ENCODE measurements at regions not wholly inside any gene's neighbourhood (a gene's known extent, or its start where the extent isn't known, plus 50 kb on each side); places are given as distances from the start of the nearest gene placed in this dataset.

DNA sequence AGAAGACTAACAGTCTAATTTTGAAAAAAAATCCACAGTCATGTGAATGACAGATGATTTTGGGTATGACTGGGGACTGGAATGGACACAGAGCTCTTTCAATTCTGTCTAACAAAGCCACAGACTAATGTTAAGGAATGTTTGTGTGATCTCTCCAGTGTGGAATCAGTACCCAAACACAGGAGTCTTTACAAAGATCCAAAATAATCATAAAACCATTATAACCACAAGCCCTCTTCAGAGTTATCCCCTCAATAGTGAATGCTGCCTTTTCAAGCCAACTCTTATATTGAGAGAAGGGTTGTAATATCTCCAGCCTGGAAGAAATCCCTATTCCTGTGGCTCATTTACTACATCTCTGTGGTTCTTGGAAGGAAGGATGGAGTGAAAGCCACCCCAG, 552.0 kb upstream of the CLINT1 start:
- H3K4me3 ChIP-seq (ENCODE audit: low read length), result no peak overlapping the region
- H3K27ac ChIP-seq (ENCODE audit: low read length), result no peak overlapping the region
- H3K9ac ChIP-seq (ENCODE audit: low read length), result no peak overlapping the region
- H3K27me3 ChIP-seq (ENCODE audit: control insufficient read depth, insufficient read depth, low read length), result no peaks in the 10 kb centered on the region
- H3K36me3 ChIP-seq (ENCODE audit: control insufficient read depth, low read depth, low read length), result no peaks in the 10 kb centered on the region
- no peaks in the 10 kb centered on the region for H3K9me3 ChIP-seq (ENCODE audit: control insufficient read depth, low read depth, low read length)
- H3K4me1 ChIP-seq (ENCODE audit: control insufficient read depth, low read depth, low read length), result no peaks in the 10 kb centered on the region

DNA sequence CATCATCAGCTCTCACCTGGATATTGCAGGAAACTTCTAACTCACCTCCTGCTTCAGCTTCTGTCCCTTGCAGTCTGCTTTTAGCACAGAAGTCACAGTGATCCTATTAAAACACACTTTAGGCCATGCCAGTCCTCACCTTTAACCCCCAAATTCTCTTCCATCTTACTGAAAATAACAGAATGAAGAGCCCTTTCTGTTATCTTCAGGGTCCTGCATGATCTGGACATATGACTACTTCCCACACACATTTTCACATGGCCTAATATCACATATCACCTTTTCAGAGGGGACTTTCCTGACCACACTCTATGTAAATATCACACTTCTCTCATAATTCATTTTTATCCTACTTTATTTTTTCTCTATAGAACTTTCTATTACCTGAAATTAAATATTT, 550.6 kb upstream of the CLINT1 start:
- H3K4me1 ChIP-seq (ENCODE audit: control insufficient read depth, low read depth, low read length), result no peaks in the 10 kb centered on the region
- no peak overlapping the region for H3K4me3 ChIP-seq (ENCODE audit: low read length)
- no peak overlapping the region for H3K27ac ChIP-seq (ENCODE audit: low read length)
- H3K9me3 ChIP-seq (ENCODE audit: control insufficient read depth, low read depth, low read length), result no peaks in the 10 kb centered on the region
- H3K36me3 ChIP-seq (ENCODE audit: control insufficient read depth, low read depth, low read length), result no peaks in the 10 kb centered on the region
- no peak overlapping the region for H3K9ac ChIP-seq (ENCODE audit: low read length)
- no peaks in the 10 kb centered on the region for H3K27me3 ChIP-seq (ENCODE audit: control insufficient read depth, insufficient read depth, low read length)

DNA sequence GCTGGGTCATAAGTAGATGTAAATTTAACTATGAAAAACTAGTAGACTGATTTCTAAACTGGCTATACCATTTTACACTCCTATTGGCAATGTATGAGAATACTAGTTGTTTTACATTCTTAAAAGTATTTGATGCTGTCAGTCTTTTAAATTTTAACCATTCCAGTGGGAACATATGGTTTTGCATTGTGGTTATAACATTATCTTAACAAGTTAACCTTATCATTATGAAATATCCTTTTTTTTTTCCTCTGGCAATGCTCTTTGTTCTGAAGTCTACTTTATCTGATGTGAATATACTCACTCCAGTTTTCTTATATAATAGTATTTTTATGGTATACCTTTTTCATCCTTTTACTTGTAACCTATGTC, 548.9 kb upstream of the CLINT1 start:
- H3K9ac ChIP-seq (ENCODE audit: low read length), result no peak overlapping the region
- no peaks in the 10 kb centered on the region for H3K4me1 ChIP-seq (ENCODE audit: control insufficient read depth, low read depth, low read length)
- H3K4me3 ChIP-seq (ENCODE audit: low read length), result no peak overlapping the region
- no peaks in the 10 kb centered on the region for H3K9me3 ChIP-seq (ENCODE audit: control insufficient read depth, low read depth, low read length)
- no peak overlapping the region for H3K27ac ChIP-seq (ENCODE audit: low read length)
- H3K27me3 ChIP-seq (ENCODE audit: control insufficient read depth, insufficient read depth, low read length), result no peaks in the 10 kb centered on the region
- H3K36me3 ChIP-seq (ENCODE audit: control insufficient read depth, low read depth, low read length), result no peaks in the 10 kb centered on the region

GRCh38 chr5:158406884-158407823, 548.2 kb upstream of the CLINT1 start:
- Histone ChIP-seq H3K4me3 (ENCODE audit: low read length) (no peak overlapping the region), H3K9ac (ENCODE audit: low read length) (no peak overlapping the region), H3K4me1 (ENCODE audit: control insufficient read depth, low read depth, low read length) (no peaks in the 10 kb centered on the region), H3K9me3 (ENCODE audit: control insufficient read depth, low read depth, low read length) (no peaks in the 10 kb centered on the region), H3K27ac (ENCODE audit: low read length) (no peak overlapping the region), H3K27me3 (ENCODE audit: control insufficient read depth, insufficient read depth, low read length) (no peaks in the 10 kb centered on the region), H3K36me3 (ENCODE audit: control insufficient read depth, low read depth, low read length) (no peaks in the 10 kb centered on the region)

DNA sequence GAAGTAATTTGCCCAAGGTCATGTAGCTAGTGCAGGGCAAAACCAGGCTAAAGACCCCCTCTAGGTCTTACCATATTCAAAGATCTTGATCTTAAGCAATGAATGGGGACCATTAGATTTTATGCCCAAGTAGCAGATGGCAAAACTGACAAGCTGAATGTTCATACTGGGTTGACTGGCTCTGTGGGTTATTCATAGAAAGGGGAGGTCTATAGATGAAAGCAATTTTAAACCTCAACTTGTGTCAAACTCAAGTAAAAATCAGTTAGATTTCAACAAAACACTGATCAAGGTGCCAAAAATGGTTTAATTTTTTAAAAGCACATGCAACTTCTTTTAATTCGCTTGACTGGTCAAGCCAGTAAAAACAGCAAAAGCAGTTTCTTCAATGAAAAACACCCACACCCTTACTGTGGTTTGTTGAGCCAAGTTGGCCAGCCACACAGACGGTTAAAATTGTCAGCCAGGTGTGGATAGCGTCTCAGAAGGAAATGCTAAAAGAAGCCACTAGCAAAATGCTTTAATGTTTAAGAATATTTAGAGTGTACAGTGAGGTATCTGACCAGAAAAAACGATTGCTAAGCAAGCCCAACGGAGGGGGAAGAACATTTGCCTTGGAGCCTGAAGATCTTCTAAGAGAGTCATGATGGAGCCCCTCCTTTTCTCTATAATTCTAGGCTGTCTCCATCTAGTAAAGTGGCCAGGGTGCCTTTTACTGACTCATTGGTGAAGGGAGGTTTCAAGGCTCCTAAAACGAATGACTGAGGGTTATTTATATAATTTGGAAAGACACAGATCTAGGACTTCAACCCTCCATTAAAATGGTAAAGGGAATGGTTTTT, 539.6 kb upstream of the CLINT1 start:
- H3K4me1 ChIP-seq (ENCODE audit: control insufficient read depth, low read depth, low read length), result no peaks in the 10 kb centered on the region
- no peaks in the 10 kb centered on the region for H3K27me3 ChIP-seq (ENCODE audit: control insufficient read depth, insufficient read depth, low read length)
- no peaks in the 10 kb centered on the region for H3K9me3 ChIP-seq (ENCODE audit: control insufficient read depth, low read depth, low read length)
- H3K9ac ChIP-seq (ENCODE audit: low read length), result no peak overlapping the region
- H3K27ac ChIP-seq (ENCODE audit: low read length), result no peak overlapping the region
- no peaks in the 10 kb centered on the region for H3K36me3 ChIP-seq (ENCODE audit: control insufficient read depth, low read depth, low read length)
- H3K4me3 ChIP-seq (ENCODE audit: low read length), result no peak overlapping the region

DNA sequence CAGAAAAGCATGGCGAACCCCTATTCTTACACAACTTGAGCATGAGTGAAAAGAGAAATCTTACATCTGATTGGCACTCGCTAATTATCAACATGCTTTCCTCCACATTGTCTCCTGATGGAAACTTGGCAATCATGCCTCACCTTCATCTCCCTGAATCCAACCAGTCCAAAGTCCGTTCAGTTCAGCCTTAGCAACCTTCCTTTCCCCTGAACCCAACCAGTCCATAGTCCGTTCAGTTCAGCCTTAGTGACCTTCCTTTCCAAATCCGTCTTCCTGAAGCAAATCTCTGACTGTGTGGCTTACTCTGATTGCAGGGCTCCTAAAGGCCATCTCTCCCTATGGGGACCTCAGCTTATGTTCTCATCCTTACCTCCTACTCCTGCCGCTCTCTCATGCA, 538.3 kb upstream of the CLINT1 start:
- Histone ChIP-seq H3K27me3 (ENCODE audit: control insufficient read depth, insufficient read depth, low read length) (no peaks in the 10 kb centered on the region), H3K4me1 (ENCODE audit: control insufficient read depth, low read depth, low read length) (no peaks in the 10 kb centered on the region)

GRCh38 chr5:158394102-158394501, 535.2 kb upstream of the CLINT1 start:
- H3K9ac ChIP-seq (ENCODE audit: low read length), result no peak overlapping the region
- no peaks in the 10 kb centered on the region for H3K4me1 ChIP-seq (ENCODE audit: control insufficient read depth, low read depth, low read length)
- no peaks in the 10 kb centered on the region for H3K27me3 ChIP-seq (ENCODE audit: control insufficient read depth, insufficient read depth, low read length)
- H3K36me3 ChIP-seq (ENCODE audit: control insufficient read depth, low read depth, low read length), result no peaks in the 10 kb centered on the region
- H3K27ac ChIP-seq (ENCODE audit: low read length), result no peak overlapping the region
- no peaks in the 10 kb centered on the region for H3K9me3 ChIP-seq (ENCODE audit: control insufficient read depth, low read depth, low read length)
- H3K4me3 ChIP-seq (ENCODE audit: low read length), result no peak overlapping the region

More for the DNA sequence above, 538.3 kb upstream of the CLINT1 start:
- no peak overlapping the region for H3K4me3 ChIP-seq (ENCODE audit: low read length)
- no peaks in the 10 kb centered on the region for H3K36me3 ChIP-seq (ENCODE audit: control insufficient read depth, low read depth, low read length)
- no peaks in the 10 kb centered on the region for H3K9me3 ChIP-seq (ENCODE audit: control insufficient read depth, low read depth, low read length)
- H3K27ac ChIP-seq (ENCODE audit: low read length), result no peak overlapping the region
- H3K9ac ChIP-seq (ENCODE audit: low read length), result no peak overlapping the region

GRCh38 chr5:158393457-158393856, 534.5 kb upstream of the CLINT1 start:
- no peak overlapping the region for H3K4me3 ChIP-seq (ENCODE audit: low read length)
- H3K4me1 ChIP-seq (ENCODE audit: control insufficient read depth, low read depth, low read length), result no peaks in the 10 kb centered on the region
- H3K27me3 ChIP-seq (ENCODE audit: control insufficient read depth, insufficient read depth, low read length), result no peaks in the 10 kb centered on the region
- no peak overlapping the region for H3K27ac ChIP-seq (ENCODE audit: low read length)
- no peak overlapping the region for H3K9ac ChIP-seq (ENCODE audit: low read length)
- H3K9me3 ChIP-seq (ENCODE audit: control insufficient read depth, low read depth, low read length), result no peaks in the 10 kb centered on the region
- no peaks in the 10 kb centered on the region for H3K36me3 ChIP-seq (ENCODE audit: control insufficient read depth, low read depth, low read length)

- H3K27me3 ChIP-seq (ENCODE audit: control insufficient read depth, insufficient read depth, low read length), result no peaks in the 10 kb centered on the region
- no peaks in the 10 kb centered on the region for H3K36me3 ChIP-seq (ENCODE audit: control insufficient read depth, low read depth, low read length)
- no peaks in the 10 kb centered on the region for H3K4me1 ChIP-seq (ENCODE audit: control insufficient read depth, low read depth, low read length)
- H3K27ac ChIP-seq (ENCODE audit: low read length), result no peak overlapping the region
- no peak overlapping the region for H3K9ac ChIP-seq (ENCODE audit: low read length)
- no peak overlapping the region for H3K4me3 ChIP-seq (ENCODE audit: low read length)
- no peaks in the 10 kb centered on the region for H3K9me3 ChIP-seq (ENCODE audit: control insufficient read depth, low read depth, low read length)
Measured at GRCh38 chr5:158392753-158393152, 533.8 kb upstream of the CLINT1 start.

- H3K9me3 ChIP-seq (ENCODE audit: control insufficient read depth, low read depth, low read length), result no peaks in the 10 kb centered on the region
- no peaks in the 10 kb centered on the region for H3K27me3 ChIP-seq (ENCODE audit: control insufficient read depth, insufficient read depth, low read length)
- H3K36me3 ChIP-seq (ENCODE audit: control insufficient read depth, low read depth, low read length), result no peaks in the 10 kb centered on the region
- no peak overlapping the region for H3K4me3 ChIP-seq (ENCODE audit: low read length)
- no peaks in the 10 kb centered on the region for H3K4me1 ChIP-seq (ENCODE audit: control insufficient read depth, low read depth, low read length)
- H3K9ac ChIP-seq (ENCODE audit: low read length), result no peak overlapping the region
- no peak overlapping the region for H3K27ac ChIP-seq (ENCODE audit: low read length)
Measured at GRCh38 chr5:158390577-158390976, 531.6 kb upstream of the CLINT1 start.

- no peaks in the 10 kb centered on the region for H3K9me3 ChIP-seq (ENCODE audit: control insufficient read depth, low read depth, low read length)
- no peak overlapping the region for H3K9ac ChIP-seq (ENCODE audit: low read length)
- H3K27me3 ChIP-seq (ENCODE audit: control insufficient read depth, insufficient read depth, low read length), result no peaks in the 10 kb centered on the region
- H3K36me3 ChIP-seq (ENCODE audit: control insufficient read depth, low read depth, low read length), result no peaks in the 10 kb centered on the region
- no peak overlapping the region for H3K4me3 ChIP-seq (ENCODE audit: low read length)
- no peaks in the 10 kb centered on the region for H3K4me1 ChIP-seq (ENCODE audit: control insufficient read depth, low read depth, low read length)
- no peak overlapping the region for H3K27ac ChIP-seq (ENCODE audit: low read length)
Measured at GRCh38 chr5:158389786-158390185, 530.8 kb upstream of the CLINT1 start.

Data from iPS-18a (cell line).